ENCODE measurements at regions not wholly inside any gene's neighbourhood (a gene's known extent, or its start where the extent isn't known, plus 50 kb on each side); places are given as distances from the start of the nearest gene placed in this dataset.
A peak's percentile ranks its signal among the peaks of the same experiment; 100 is the strongest.

DNA sequence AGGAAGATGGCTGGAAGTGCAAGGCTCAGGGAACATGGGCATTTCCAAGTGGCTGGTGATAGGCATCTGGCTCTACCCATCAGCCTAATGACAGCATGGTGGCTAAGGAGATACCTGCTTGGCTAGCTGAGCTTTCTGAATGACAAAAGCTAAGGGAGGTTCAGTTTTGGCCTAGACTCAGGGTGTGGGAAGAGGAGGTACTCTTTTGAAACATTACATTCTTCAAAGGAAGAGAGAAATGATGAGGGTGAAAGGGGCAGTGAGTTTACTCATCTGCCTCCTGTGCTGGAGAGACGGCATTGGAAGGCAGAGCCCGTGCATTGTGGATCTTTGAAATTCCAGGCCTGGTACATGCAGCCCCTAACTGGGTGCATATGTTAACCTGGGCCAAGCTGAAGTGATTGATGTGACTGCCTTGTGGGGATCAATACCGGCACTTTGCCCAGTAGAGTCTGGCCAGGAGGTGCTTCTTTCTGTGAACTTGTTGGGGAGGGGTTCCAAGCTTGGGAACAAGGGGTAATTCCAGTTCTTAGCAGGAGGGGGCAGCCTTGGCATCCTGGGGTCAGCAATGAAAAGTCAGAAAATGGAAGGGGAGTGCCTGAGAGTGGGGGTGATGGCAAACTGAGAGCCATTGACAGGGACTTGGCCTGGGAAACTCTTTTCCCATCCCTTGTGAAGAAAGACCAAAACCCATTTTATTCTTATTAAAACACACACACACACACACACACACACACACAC, 108.6 kb downstream of the ACER2 start:
- peak; percentile 65 for TF ChIP-seq CTCF (IDR thresholded peaks at IDR 0.05)
- no peak for TF ChIP-seq EZH2 (IDR thresholded peaks at IDR 0.05)
- H3K9me3 Mint-ChIP-seq = no peaks in the 10 kb centered on the region
- H3K36me3 Mint-ChIP-seq = no peaks in the 10 kb centered on the region
- no peaks in the 10 kb centered on the region for H3K4me1 ChIP-seq
- H3K4me2 ChIP-seq = no peak overlapping the region
- H3K27me3 Mint-ChIP-seq (ENCODE audit: insufficient read depth, low read depth) = peaks cover 2% of the 10 kb centered on the region
- H3K4me1 Mint-ChIP-seq = no peaks in the 10 kb centered on the region
- H3K36me3 ChIP-seq = no peaks in the 10 kb centered on the region
- no peak overlapping the region for H3K27ac Mint-ChIP-seq
- no peak overlapping the region for H2AFZ ChIP-seq (replicated peaks)
- no peak overlapping the region for H3K4me3 ChIP-seq
- H4K20me1 ChIP-seq (ENCODE audit: low read depth) = no peaks in the 10 kb centered on the region
- peak; percentile 51 for DNase-seq (ENCODE audit: low spot score)
- H3K9ac ChIP-seq = no peak overlapping the region
- H3K79me2 ChIP-seq (ENCODE audit: low read depth) = no peaks in the 10 kb centered on the region
- no peaks in the 10 kb centered on the region for H3F3A ChIP-seq (ENCODE audit: low read depth)
- H3K9me3 ChIP-seq (ENCODE audit: low read depth) = no peaks in the 10 kb centered on the region
- H3K4me3 Mint-ChIP-seq = no peak overlapping the region
- no peaks in the 10 kb centered on the region for H3K27me3 ChIP-seq
- no peak overlapping the region for H3K27ac ChIP-seq

GRCh38 chr9:19516348-19516747, 107.5 kb downstream of the ACER2 start:
- no peak overlapping the region for H2AFZ ChIP-seq (replicated peaks)
- H3K27me3 ChIP-seq = no peaks in the 10 kb centered on the region
- Mint-ChIP-seq H3K27me3 (ENCODE audit: insufficient read depth, low read depth) (peaks cover 2% of the 10 kb centered on the region), H3K4me3 (no peak overlapping the region), H3K36me3 (no peaks in the 10 kb centered on the region), H3K27ac (no peak overlapping the region), H3K4me1 (no peaks in the 10 kb centered on the region), H3K9me3 (no peaks in the 10 kb centered on the region)
- no peaks in the 10 kb centered on the region for H3K4me1 ChIP-seq
- H3K4me3 ChIP-seq = no peak overlapping the region
- TF ChIP-seq CTCF (IDR thresholded peaks at IDR 0.05) (no peak), EZH2phosphoT487 (IDR thresholded peaks at IDR 0.05) (no peak), EZH2 (IDR thresholded peaks at IDR 0.05) (no peak)
- no peak overlapping the region for H3K4me2 ChIP-seq
- H3K9me3 ChIP-seq (ENCODE audit: low read depth) = no peaks in the 10 kb centered on the region
- H4K20me1 ChIP-seq (ENCODE audit: low read depth) = no peaks in the 10 kb centered on the region
- no peaks in the 10 kb centered on the region for H3K79me2 ChIP-seq (ENCODE audit: low read depth)
- no peaks in the 10 kb centered on the region for H3F3A ChIP-seq (ENCODE audit: low read depth)
- no peak for DNase-seq (ENCODE audit: low spot score)
- H3K27ac ChIP-seq = no peak overlapping the region
- H3K9ac ChIP-seq = no peak overlapping the region
- H3K36me3 ChIP-seq = no peaks in the 10 kb centered on the region

DNA sequence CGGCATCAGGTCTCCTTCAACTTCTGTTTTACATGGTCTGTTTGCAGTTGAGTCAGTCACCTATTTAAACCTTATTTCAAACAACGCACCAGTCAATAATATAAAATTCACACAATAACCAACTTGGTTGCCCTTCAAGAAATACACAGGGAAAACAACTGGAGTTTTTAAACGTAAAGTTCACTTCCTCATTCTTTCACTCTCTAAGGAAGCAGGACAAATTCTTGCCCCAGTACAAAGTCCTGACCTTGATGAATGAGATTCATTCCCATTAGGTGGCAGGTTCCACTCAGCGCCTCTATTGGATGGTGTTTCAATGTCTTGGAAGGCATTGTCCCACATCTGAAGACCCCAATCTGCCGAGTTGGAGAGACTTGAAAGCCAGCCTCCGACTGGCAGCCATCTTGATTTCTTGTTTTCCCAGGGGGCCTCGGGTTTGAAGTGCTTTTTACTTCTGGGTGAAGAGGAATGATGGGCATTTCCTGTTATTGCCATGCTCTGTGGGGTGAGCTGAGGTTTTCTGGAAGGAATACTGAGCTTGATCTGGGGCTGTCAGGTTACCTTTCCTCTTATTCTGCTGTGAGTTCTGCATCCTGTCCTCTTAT, 105.0 kb downstream of the ACER2 start:
- Histone ChIP-seq H3K79me2 (ENCODE audit: low read depth) (no peaks in the 10 kb centered on the region), H3K27ac (no peak overlapping the region), H3K36me3 (no peaks in the 10 kb centered on the region), H2AFZ (replicated peaks) (peak overlapping the region; percentile 52), H3K9me3 (ENCODE audit: low read depth) (no peaks in the 10 kb centered on the region), H3K27me3 (no peaks in the 10 kb centered on the region), H3K9ac (no peak overlapping the region), H3K4me2 (no peak overlapping the region), H3K4me1 (no peaks in the 10 kb centered on the region), H3F3A (ENCODE audit: low read depth) (no peaks in the 10 kb centered on the region), H3K4me3 (no peak overlapping the region), H4K20me1 (ENCODE audit: low read depth) (no peaks in the 10 kb centered on the region)
- no peaks in the 10 kb centered on the region for H3K9me3 Mint-ChIP-seq
- H3K36me3 Mint-ChIP-seq = no peaks in the 10 kb centered on the region
- no peak for TF ChIP-seq CTCF (IDR thresholded peaks at IDR 0.05)
- no peak for TF ChIP-seq EZH2 (IDR thresholded peaks at IDR 0.05)
- TF ChIP-seq EZH2phosphoT487 (IDR thresholded peaks at IDR 0.05) = no peak
- H3K27ac Mint-ChIP-seq = no peak overlapping the region
- no peaks in the 10 kb centered on the region for H3K4me1 Mint-ChIP-seq
- H3K4me3 Mint-ChIP-seq = no peak overlapping the region
- peaks cover 2% of the 10 kb centered on the region for H3K27me3 Mint-ChIP-seq (ENCODE audit: insufficient read depth, low read depth)
- DNase-seq (ENCODE audit: low spot score) = no peak
